ENCODE measurements at regions not wholly inside any gene's neighbourhood (a gene's known extent, or its start where the extent isn't known, plus 50 kb on each side); places are given as distances from the start of the nearest gene placed in this dataset.

DNA sequence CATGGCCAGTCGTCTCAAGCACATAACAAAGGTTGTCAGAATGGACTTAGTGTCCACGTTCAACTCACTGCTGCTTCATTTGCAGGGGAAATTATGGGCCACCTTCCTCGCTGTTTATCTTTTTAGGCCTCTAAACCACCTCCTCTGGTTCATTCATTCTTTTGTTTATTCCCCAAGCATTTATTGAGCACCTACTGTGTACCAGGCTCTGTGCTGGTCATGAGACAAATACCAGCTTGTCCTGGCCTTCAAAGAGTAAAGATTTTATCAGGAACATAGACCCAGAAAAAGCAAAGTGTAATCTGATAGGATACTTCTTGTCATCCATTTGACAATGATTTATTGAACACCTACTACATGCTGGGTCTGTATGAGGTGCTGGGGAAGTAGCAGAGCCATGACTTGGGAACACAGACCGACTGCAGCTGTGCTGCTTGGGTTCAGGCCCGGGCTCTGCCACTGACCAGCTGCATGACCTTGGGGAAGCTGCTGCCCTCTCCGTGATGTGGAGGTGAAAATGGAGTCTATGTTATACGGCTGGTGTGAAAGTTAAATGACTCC is 63.4 kb upstream of the SLC6A6 start:
- DNase-seq: no peak

GRCh38 chr3:14340960-14341708 is 61.3 kb upstream of the SLC6A6 start:
- no peak for DNase-seq

- DNase-seq: no peak
These were observed 58.9 kb upstream of the SLC6A6 start for GRCh38 chr3:14343338-14344112.

DNA sequence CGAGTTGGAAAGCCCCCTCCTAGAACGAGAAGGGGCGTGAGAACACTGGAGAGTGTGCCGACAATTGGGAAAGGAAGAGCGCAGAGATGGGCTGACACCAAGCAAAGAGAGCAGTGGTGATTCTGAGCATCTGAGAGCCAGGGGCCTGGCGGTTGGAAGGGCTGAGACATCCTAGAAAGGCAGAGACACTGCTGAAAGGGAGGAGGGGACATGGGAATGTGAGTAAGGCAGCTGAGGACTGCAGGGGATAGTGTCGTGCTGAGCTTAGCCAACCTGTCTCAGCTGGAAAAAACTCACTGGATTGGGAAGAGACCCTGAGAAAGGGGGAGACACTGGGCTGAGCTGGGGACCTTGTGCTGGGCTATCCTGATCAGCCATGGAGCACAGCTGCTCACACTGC is 58.1 kb upstream of the SLC6A6 start:
- no peak for DNase-seq

DNA sequence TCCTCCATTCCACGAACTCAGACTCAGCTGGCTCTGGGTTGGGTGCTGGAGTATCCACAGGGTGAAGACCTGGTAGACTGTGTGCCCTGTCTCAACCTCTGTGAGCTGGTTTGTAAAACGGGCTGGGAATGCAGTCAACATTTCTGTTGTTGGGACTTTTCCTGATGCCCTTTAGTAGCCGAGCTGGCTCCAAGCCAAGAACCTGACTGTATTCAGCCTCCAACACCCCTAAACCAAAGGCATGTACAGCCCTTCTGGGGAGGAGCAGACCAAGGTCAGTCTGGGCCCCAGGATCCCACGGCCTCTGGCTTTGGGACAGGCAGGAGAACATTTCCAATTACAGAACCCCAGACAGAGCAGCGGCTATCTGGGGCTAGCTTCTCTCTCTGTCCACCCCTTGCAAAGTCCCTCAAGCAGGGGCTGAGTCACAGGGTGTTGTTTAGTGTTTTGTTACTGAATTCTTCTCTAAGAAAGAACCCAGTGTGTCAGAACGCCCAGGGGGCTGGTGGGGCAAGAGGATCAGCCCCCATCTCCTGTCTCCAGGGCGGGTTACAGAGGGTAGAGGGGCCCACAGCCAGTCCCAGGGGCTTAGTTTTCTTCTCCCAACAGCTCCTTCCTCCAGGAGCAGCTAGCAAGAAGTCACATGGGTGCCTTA is 56.8 kb upstream of the SLC6A6 start:
- peak; percentile 54 for DNase-seq

GRCh38 chr3:14346191-14346590 is 56.2 kb upstream of the SLC6A6 start:
- DNase-seq: no peak

DNA sequence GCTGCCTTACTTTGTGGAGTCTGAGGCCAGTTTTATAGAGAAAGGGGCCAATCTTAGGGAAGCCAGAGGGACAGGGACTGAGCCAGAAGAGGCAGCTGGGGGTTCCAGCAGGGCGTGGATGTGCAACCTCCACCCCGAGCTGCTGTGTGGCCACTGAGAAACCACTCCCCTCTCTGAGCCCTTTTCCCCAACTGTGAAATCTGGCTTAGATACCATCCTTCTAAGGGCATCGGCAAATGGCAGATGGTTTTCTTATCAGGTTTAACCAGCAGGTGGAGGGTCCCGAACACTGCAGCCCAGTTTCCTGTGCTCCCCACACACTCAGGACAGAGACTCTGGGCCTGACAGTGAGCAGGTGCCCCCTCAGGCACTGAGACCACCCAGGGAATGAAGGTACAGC is 55.8 kb upstream of the SLC6A6 start:
- DNase-seq: no peak

GRCh38 chr3:14347110-14347509 is 55.3 kb upstream of the SLC6A6 start:
- no peak for DNase-seq

DNA sequence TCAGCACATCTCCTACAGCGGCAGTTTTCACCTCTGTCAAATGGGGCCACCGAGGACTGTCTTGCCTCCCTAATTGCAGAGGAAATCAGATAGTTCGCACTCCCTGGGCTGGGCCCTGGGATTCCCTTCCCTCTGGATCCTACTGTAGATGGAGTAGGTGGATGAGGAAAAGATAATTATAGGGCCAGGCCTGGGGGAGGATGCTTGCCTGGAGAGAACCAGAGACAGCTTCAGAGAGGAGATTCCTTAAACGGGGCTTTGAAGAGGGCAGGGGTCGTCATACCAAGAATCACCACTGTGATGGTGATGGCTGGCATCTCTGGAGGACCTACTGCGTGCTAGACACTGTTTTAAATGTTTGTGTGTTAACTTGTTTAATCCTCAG is 50.8 kb upstream of the SLC6A6 start:
- no peak for DNase-seq

DNA sequence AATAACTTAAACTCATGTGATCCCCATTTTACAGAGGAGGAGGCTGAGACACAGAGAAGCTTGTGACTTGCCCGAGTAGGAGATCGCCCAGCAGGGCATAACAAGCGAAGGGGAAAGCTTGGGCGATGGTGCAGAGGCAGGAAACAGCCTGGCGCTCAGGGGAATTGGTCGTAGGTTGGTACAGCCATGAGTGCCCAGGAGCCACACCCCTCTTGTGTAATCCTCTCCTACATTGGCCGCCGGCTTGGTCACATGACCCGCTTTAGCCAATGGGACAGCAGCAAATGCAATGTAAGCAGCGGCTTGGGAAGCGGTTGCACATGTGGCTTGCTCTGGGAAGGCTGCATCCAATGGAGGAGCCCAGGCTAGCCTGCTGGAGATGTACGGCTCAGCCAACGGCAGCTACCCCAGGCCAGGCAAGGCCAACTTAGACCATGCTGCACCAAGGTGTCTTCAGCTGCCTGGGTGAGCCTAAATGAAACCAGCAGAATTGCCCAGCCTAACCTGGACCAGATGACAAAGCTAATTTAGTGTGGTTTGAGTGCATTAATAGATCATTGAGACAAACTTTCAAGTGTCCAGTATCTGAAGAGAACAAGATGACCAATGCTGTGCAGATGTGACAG is 50.3 kb upstream of the SLC6A6 start:
- DNase-seq: no peak

All from T1000 (cell line).